ENCODE measurements at regions not wholly inside any gene's neighbourhood (a gene's known extent, or its start where the extent isn't known, plus 50 kb on each side); places are given as distances from the start of the nearest gene placed in this dataset.

DNA sequence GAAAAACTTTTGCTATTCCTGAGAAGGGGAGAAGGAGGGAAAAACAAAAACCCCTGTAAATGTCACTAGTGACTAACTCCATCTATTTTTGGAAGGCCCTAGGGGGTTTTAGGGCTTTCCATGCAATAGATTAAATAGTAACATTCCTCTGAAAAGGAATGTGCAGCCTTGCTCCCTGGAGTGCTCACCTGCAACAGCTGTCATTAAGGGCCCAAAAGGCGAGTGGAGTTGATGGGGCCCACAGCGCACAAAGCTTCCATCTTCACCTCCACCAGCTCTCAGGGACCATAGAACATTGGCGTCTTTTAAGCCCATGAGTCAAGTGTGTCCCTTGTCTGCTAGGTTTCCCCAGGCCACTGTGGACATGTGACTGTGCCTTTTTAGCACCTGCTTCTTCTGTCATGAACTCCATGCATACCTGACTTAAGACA is 58.0 kb upstream of the IL6 start:
- no peaks in the 10 kb centered on the region for H3K27me3 ChIP-seq
- ATAC-seq = no peak
- no peaks in the 10 kb centered on the region for H3K36me3 ChIP-seq
- H3K27ac ChIP-seq = no peak overlapping the region
- no peaks in the 10 kb centered on the region for H3K9me3 ChIP-seq
- TF ChIP-seq, protein P1, sequence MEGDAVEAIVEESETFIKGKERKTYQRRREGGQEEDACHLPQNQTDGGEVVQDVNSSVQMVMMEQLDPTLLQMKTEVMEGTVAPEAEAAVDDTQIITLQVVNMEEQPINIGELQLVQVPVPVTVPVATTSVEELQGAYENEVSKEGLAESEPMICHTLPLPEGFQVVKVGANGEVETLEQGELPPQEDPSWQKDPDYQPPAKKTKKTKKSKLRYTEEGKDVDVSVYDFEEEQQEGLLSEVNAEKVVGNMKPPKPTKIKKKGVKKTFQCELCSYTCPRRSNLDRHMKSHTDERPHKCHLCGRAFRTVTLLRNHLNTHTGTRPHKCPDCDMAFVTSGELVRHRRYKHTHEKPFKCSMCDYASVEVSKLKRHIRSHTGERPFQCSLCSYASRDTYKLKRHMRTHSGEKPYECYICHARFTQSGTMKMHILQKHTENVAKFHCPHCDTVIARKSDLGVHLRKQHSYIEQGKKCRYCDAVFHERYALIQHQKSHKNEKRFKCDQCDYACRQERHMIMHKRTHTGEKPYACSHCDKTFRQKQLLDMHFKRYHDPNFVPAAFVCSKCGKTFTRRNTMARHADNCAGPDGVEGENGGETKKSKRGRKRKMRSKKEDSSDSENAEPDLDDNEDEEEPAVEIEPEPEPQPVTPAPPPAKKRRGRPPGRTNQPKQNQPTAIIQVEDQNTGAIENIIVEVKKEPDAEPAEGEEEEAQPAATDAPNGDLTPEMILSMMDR (IDR thresholded peaks at IDR 0.05) = no peak
- TF ChIP-seq POLR2A (IDR thresholded peaks at IDR 0.05) = no peak
- WGBS, 4 donors = 87 to 97% (median 94%) methylated on average over 3 of the region's 3 CpGs
- no peak overlapping the region for H3K4me3 ChIP-seq
- intact Hi-C loops (cut with DNase I) = no loop called here
- H3K4me1 ChIP-seq = peaks cover 0 to 5% (median 0%) of the 10 kb centered on the region in 12 donors
- DNase-seq = no peak

GRCh38 chr7:22667562-22668239 is 59.3 kb upstream of the IL6 start:
- ATAC-seq (no peak), DNase-seq (no peak)
- H3K4me3 ChIP-seq = no peak overlapping the region
- 75 to 90% (median 84%) methylated on average over 2 of the region's 2 CpGs for WGBS, 4 donors
- TF ChIP-seq, protein P1 (IDR thresholded peaks at IDR 0.05) = no peak
- no peak for TF ChIP-seq POLR2A (IDR thresholded peaks at IDR 0.05)
- no peaks in the 10 kb centered on the region for H3K27me3 ChIP-seq
- intact Hi-C loops (cut with DNase I) = no loop called here
- H3K27ac ChIP-seq = no peak overlapping the region
- H3K4me1 ChIP-seq = peaks cover 0 to 17% (median 0%) of the 10 kb centered on the region in 12 donors
- H3K9me3 ChIP-seq = no peaks in the 10 kb centered on the region
- no peaks in the 10 kb centered on the region for H3K36me3 ChIP-seq

DNA sequence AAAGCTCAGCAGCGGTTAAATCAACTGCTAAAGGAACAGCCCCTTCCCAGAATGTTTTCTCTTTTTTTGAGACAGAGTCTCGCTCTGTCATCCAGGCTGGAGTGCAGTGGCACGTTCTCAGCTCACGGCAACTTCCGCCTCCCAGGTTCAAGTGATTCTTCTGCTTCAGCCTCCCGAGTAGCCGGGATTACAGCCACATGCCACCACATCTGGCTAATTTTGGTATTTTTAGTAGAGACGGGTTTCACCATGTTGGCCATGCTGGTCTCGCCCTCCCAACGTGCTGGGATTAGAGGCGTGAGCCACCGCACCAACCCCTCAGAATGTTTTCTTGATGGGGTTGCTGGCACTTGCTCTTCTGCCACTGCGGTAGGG is 59.8 kb upstream of the IL6 start:
- no peak for DNase-seq
- no peaks in the 10 kb centered on the region for H3K27me3 ChIP-seq
- TF ChIP-seq, protein P1 (IDR thresholded peaks at IDR 0.05) = no peak
- no peak for TF ChIP-seq POLR2A (IDR thresholded peaks at IDR 0.05)
- no peak for ATAC-seq
- H3K36me3 ChIP-seq = no peaks in the 10 kb centered on the region
- no peaks in the 10 kb centered on the region for H3K9me3 ChIP-seq
- no peak overlapping the region for H3K4me3 ChIP-seq
- H3K27ac ChIP-seq = no peak overlapping the region
- peaks cover 0 to 22% (median 0%) of the 10 kb centered on the region in 12 donors for H3K4me1 ChIP-seq
- intact Hi-C loops (cut with DNase I) = no loop called here
- 91 to 96% (median 95%) methylated on average over 13 of the region's 13 CpGs for WGBS, 4 donors

DNA sequence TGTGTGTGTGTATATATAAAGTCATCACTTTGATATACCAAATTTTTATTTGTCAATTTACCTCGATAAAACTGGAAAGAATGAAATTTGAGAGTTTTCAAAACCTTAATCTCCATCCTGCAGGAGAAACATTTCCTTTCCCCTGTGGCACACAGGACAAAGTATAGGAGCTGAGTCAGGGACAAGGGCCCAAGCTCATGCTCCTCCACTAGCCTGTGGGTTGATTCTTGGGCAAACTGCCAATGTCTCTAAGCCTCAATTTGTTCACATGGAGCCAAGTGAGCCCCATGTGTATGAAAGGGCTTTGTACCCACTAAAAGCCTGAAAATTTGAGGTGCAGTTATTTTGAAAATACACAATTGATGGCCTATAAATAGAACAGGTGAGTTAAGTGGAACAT is 60.3 kb upstream of the IL6 start:
- Histone ChIP-seq H3K27me3 (no peaks in the 10 kb centered on the region), H3K4me1 (peaks cover 0 to 26% (median 0%) of the 10 kb centered on the region in 12 donors), H3K4me3 (no peak overlapping the region), H3K36me3 (no peaks in the 10 kb centered on the region), H3K9me3 (no peaks in the 10 kb centered on the region), H3K27ac (no peak overlapping the region)
- no peak for TF ChIP-seq POLR2A (IDR thresholded peaks at IDR 0.05)
- TF ChIP-seq, protein P1 (IDR thresholded peaks at IDR 0.05) = no peak
- intact Hi-C loops (cut with DNase I) = no loop called here
- ATAC-seq (no peak), DNase-seq (no peak)
- WGBS, 4 donors = 59 to 72% (median 66%) methylated on average over 1 of the region's 1 CpG
